ENCODE measurements at regions not wholly inside any gene's neighbourhood (a gene's known extent, or its start where the extent isn't known, plus 50 kb on each side); places are given as distances from the start of the nearest gene placed in this dataset.

DNA sequence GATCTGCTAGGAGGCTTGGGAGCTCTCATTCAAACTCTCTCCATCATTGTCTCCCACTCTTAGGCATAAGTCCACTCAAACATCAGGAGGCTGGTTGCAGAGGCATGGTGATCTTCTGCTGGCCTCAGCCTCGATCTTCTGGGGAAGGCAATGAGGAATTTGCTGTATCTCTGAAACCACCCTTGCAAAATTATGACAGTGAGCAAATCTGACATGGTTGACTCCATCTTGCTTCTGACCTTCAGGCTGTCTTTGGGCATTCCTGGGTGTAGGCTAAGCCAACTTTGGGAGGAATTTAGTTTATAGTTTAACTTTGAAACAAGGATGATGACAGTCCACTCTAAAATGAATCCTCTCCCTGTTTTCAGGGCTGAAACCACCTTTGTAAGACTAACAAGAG lies 84.1 kb upstream of the ABCC4 start:
- intact Hi-C loops (cut with DNase I): no loop called here
- Histone ChIP-seq H3K27me3 (ENCODE audit: control insufficient read depth in 1 of 2, insufficient read depth in 2 of 2, low read length in 1 of 2) (peaks cover 0 to 2% of the 10 kb centered on the region in 2 donors), H3K9me3 (ENCODE audit: control insufficient read depth, low read length) (no peaks in the 10 kb centered on the region), H3K27ac (ENCODE audit: low read depth in 1 of 2, low read length in 2 of 2) (no peak overlapping the region), H3K4me3 (ENCODE audit: low read length in 2 of 2) (no peak overlapping the region), H3K36me3 (ENCODE audit: control insufficient read depth in 1 of 2, insufficient read depth in 2 of 2, low read length in 1 of 2) (no peaks in the 10 kb centered on the region), H3K4me1 (ENCODE audit: control insufficient read depth in 1 of 2, insufficient read depth in 2 of 2, low read length in 2 of 2) (no peaks in the 10 kb centered on the region)
- ATAC-seq (ENCODE audit: low FRiP score) (no peak), DNase-seq (no peak)
- WGBS, 2 donors: 86 to 90% methylated on average over 1 of the region's 1 CpG

GRCh38 chr13:95385798-95386197 lies 84.5 kb upstream of the ABCC4 start:
- H3K4me3 ChIP-seq (ENCODE audit: low read length in 2 of 2): no peak overlapping the region
- ATAC-seq (ENCODE audit: low FRiP score): no peak

DNA sequence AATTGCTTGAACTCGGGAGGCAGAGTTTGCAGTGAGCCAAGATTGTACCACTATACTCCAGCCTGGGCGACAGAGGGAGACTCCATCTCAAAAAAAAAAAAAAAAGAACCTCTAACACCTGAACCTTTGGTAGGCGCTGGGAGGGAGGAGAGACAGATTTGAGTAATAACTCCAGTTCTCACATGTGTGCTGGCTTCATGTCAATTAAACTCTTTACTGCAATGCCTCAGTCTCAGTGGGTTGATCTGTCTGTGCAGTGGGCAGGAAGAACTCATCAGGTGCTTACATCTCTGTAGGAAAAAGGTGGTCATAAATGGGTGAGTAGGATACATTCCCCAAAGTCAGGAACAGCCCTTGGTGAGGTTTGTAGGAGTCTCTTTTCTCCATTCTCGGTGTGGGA lies 85.1 kb upstream of the ABCC4 start:
- no peaks in the 10 kb centered on the region for H3K9me3 ChIP-seq (ENCODE audit: control insufficient read depth, low read length)
- no peak for ATAC-seq (ENCODE audit: low FRiP score)
- H3K36me3 ChIP-seq (ENCODE audit: control insufficient read depth in 1 of 2, insufficient read depth in 2 of 2, low read length in 1 of 2): no peaks in the 10 kb centered on the region
- H3K4me1 ChIP-seq (ENCODE audit: control insufficient read depth in 1 of 2, insufficient read depth in 2 of 2, low read length in 2 of 2): no peaks in the 10 kb centered on the region
- H3K27ac ChIP-seq (ENCODE audit: low read depth in 1 of 2, low read length in 2 of 2): no peak overlapping the region
- intact Hi-C loops (cut with DNase I): no loop called here
- H3K4me3 ChIP-seq (ENCODE audit: low read length in 2 of 2): no peak overlapping the region
- peaks cover 0 to 2% of the 10 kb centered on the region in 2 donors for H3K27me3 ChIP-seq (ENCODE audit: control insufficient read depth in 1 of 2, insufficient read depth in 2 of 2, low read length in 1 of 2)
- 79 to 90% methylated on average over 4 of the region's 4 CpGs for WGBS, 2 donors
- DNase-seq: no peak

More at GRCh38 chr13:95385798-95386197, 84.5 kb upstream of the ABCC4 start:
- intact Hi-C loops (cut with DNase I): no loop called here
- Histone ChIP-seq H3K36me3 (ENCODE audit: control insufficient read depth in 1 of 2, insufficient read depth in 2 of 2, low read length in 1 of 2) (no peaks in the 10 kb centered on the region), H3K9me3 (ENCODE audit: control insufficient read depth, low read length) (no peaks in the 10 kb centered on the region), H3K27ac (ENCODE audit: low read depth in 1 of 2, low read length in 2 of 2) (no peak overlapping the region), H3K4me1 (ENCODE audit: control insufficient read depth in 1 of 2, insufficient read depth in 2 of 2, low read length in 2 of 2) (no peaks in the 10 kb centered on the region), H3K27me3 (ENCODE audit: control insufficient read depth in 1 of 2, insufficient read depth in 2 of 2, low read length in 1 of 2) (peaks cover 0 to 2% of the 10 kb centered on the region in 2 donors)
- 96 to 100% methylated on average over 1 of the region's 1 CpG for WGBS, 2 donors
- no peak for DNase-seq

DNA sequence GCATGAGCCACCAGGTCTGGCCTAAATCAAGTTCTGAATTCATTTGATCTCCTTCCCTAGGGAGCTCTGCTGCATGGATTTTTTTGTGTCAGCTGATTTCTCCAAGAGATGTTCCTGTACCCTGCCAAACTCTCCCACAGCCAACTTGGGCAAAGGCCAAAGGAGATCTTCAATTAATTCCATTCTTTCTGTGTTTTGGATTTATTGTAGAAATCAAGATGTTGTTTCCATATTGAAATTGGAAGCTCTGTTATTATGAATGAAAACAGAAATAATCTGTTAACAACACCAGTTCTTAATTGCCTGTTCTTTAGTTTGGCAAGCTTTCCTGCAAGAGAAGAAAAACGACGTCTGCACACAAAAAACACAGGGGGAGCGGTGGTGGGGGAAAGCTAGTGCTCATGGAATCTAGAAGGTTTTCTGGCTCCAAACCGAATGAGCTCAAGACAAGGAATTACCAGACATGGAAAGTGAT lies 86.5 kb upstream of the ABCC4 start:
- intact Hi-C loops (cut with DNase I): no loop called here

GRCh38 chr13:95388420-95389079 lies 87.3 kb upstream of the ABCC4 start:
- no peak overlapping the region for H3K4me3 ChIP-seq (ENCODE audit: low read length in 2 of 2)
- no peak for ATAC-seq (ENCODE audit: low FRiP score)
- H3K4me1 ChIP-seq (ENCODE audit: control insufficient read depth in 1 of 2, insufficient read depth in 2 of 2, low read length in 2 of 2): no peaks in the 10 kb centered on the region
- WGBS, 2 donors: 79 to 85% methylated on average over 2 of the region's 2 CpGs
- DNase-seq: no peak
- no peak overlapping the region for H3K27ac ChIP-seq (ENCODE audit: low read depth in 1 of 2, low read length in 2 of 2)
- intact Hi-C loops (cut with DNase I): no loop called here
- H3K36me3 ChIP-seq (ENCODE audit: control insufficient read depth in 1 of 2, insufficient read depth in 2 of 2, low read length in 1 of 2): no peaks in the 10 kb centered on the region
- H3K27me3 ChIP-seq (ENCODE audit: control insufficient read depth in 1 of 2, insufficient read depth in 2 of 2, low read length in 1 of 2): peaks cover 0 to 2% of the 10 kb centered on the region in 2 donors
- no peaks in the 10 kb centered on the region for H3K9me3 ChIP-seq (ENCODE audit: control insufficient read depth, low read length)

More for the DNA sequence above, 86.5 kb upstream of the ABCC4 start:
- H3K27me3 ChIP-seq (ENCODE audit: control insufficient read depth in 1 of 2, insufficient read depth in 2 of 2, low read length in 1 of 2): peaks cover 0 to 2% of the 10 kb centered on the region in 2 donors
- no peak overlapping the region for H3K27ac ChIP-seq (ENCODE audit: low read depth in 1 of 2, low read length in 2 of 2)
- no peaks in the 10 kb centered on the region for H3K4me1 ChIP-seq (ENCODE audit: control insufficient read depth in 1 of 2, insufficient read depth in 2 of 2, low read length in 2 of 2)
- H3K36me3 ChIP-seq (ENCODE audit: control insufficient read depth in 1 of 2, insufficient read depth in 2 of 2, low read length in 1 of 2): no peaks in the 10 kb centered on the region
- 2 to 3% methylated on average over 4 of the region's 4 CpGs for WGBS, 2 donors
- H3K9me3 ChIP-seq (ENCODE audit: control insufficient read depth, low read length): no peaks in the 10 kb centered on the region
- no peak for DNase-seq
- H3K4me3 ChIP-seq (ENCODE audit: low read length in 2 of 2): no peak overlapping the region
- ATAC-seq (ENCODE audit: low FRiP score): no peak

- no peaks in the 10 kb centered on the region for H3K36me3 ChIP-seq (ENCODE audit: control insufficient read depth in 1 of 2, insufficient read depth in 2 of 2, low read length in 1 of 2)
- H3K27ac ChIP-seq (ENCODE audit: low read depth in 1 of 2, low read length in 2 of 2): no peak overlapping the region
- DNase-seq (no peak), ATAC-seq (ENCODE audit: low FRiP score) (peak; percentile 61)
- H3K9me3 ChIP-seq (ENCODE audit: control insufficient read depth, low read length): no peaks in the 10 kb centered on the region
- H3K4me1 ChIP-seq (ENCODE audit: control insufficient read depth in 1 of 2, insufficient read depth in 2 of 2, low read length in 2 of 2): no peaks in the 10 kb centered on the region
- no peaks in the 10 kb centered on the region for H3K27me3 ChIP-seq (ENCODE audit: control insufficient read depth in 1 of 2, insufficient read depth in 2 of 2, low read length in 1 of 2)
- intact Hi-C loops (cut with DNase I): no loop called here
- no peak overlapping the region for H3K4me3 ChIP-seq (ENCODE audit: low read length in 2 of 2)
- 79% methylated on average over 2 of the region's 2 CpGs for WGBS, 2 donors
These were observed 90.1 kb upstream of the ABCC4 start for GRCh38 chr13:95391362-95391761.

- H3K4me1 ChIP-seq (ENCODE audit: control insufficient read depth in 1 of 2, insufficient read depth in 2 of 2, low read length in 2 of 2): no peaks in the 10 kb centered on the region
- DNase-seq (no peak), ATAC-seq (ENCODE audit: low FRiP score) (peak; percentile 36)
- WGBS, 2 donors: 92 to 97% methylated on average over 2 of the region's 2 CpGs
- no peak overlapping the region for H3K4me3 ChIP-seq (ENCODE audit: low read length in 2 of 2)
- no peaks in the 10 kb centered on the region for H3K36me3 ChIP-seq (ENCODE audit: control insufficient read depth in 1 of 2, insufficient read depth in 2 of 2, low read length in 1 of 2)
- intact Hi-C loops (cut with DNase I): no loop called here
- no peaks in the 10 kb centered on the region for H3K27me3 ChIP-seq (ENCODE audit: control insufficient read depth in 1 of 2, insufficient read depth in 2 of 2, low read length in 1 of 2)
- H3K27ac ChIP-seq (ENCODE audit: low read depth in 1 of 2, low read length in 2 of 2): no peak overlapping the region
- no peaks in the 10 kb centered on the region for H3K9me3 ChIP-seq (ENCODE audit: control insufficient read depth, low read length)
These were observed 90.5 kb upstream of the ABCC4 start for GRCh38 chr13:95391785-95392184.

DNA sequence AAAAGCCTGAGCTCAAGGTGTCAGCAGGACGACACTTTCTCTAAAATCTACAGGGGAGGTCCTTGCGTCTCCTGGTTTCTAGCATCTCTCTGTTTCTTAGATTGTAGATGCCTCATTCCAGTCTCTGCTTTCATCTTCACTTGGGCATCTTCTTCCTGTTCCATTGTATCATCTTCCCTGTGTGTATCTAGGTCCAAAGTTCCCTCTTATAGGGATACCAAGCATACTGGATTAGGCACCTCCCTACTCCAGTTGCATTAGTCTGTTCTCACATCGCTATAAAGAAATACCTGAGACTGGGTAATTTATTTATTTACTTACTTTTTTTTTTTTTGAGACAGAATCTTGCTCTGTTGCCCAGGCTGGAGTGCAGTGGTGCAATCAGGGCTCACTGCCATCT lies 91.3 kb upstream of the ABCC4 start:
- H3K4me3 ChIP-seq (ENCODE audit: low read length in 2 of 2): no peak overlapping the region
- H3K9me3 ChIP-seq (ENCODE audit: control insufficient read depth, low read length): peaks cover 2% of the 10 kb centered on the region
- intact Hi-C loops (cut with DNase I): no loop called here
- no peak for DNase-seq
- no peaks in the 10 kb centered on the region for H3K36me3 ChIP-seq (ENCODE audit: control insufficient read depth in 1 of 2, insufficient read depth in 2 of 2, low read length in 1 of 2)
- no peaks in the 10 kb centered on the region for H3K27me3 ChIP-seq (ENCODE audit: control insufficient read depth in 1 of 2, insufficient read depth in 2 of 2, low read length in 1 of 2)
- no peak for ATAC-seq (ENCODE audit: low FRiP score)
- WGBS, 2 donors: 93 to 95% methylated on average over 3 of the region's 3 CpGs
- no peak overlapping the region for H3K27ac ChIP-seq (ENCODE audit: low read depth in 1 of 2, low read length in 2 of 2)
- no peaks in the 10 kb centered on the region for H3K4me1 ChIP-seq (ENCODE audit: control insufficient read depth in 1 of 2, insufficient read depth in 2 of 2, low read length in 2 of 2)

DNA sequence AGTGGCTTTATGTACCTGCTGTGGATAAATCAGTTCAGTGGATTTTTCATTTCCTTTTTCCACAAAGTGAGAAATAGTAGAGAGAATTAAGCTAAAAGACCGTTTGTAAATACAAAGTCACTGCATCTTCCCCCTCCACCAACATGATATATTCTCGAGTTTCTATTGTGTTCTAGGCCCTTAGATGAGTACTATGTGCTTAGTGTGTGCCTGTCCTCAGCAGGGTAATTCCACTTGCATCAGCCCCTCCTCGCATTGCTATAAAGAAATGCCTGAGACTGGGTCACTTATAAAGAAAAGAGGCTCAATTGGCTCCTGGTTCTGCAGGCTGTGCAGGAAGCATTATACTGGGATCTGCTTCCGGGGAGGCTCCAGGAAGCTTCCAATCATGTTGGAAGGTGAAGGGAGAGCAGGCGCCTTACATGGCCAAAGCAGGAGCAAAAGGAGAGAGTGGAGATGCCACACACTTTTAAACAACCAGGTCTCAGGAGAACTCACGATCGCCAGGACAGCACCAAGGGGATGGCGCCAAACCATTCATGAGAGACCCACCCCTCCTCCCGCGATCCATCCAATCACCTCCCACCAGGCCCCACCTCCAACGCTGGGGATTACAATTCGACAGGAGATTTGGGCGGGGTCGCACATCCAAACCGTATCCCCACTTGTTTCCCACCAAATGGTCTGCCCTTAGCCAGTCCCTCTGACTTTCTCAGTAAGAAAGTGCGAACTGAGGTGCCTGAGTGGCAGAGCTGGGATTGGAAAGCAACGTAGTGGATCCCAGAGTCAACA lies 102.3 kb upstream of the ABCC4 start:
- Histone ChIP-seq H3K27ac (ENCODE audit: low read depth in 1 of 2, low read length in 2 of 2) (no peak overlapping the region), H3K4me1 (ENCODE audit: control insufficient read depth in 1 of 2, insufficient read depth in 2 of 2, low read length in 2 of 2) (no peaks in the 10 kb centered on the region), H3K4me3 (ENCODE audit: low read length in 2 of 2) (peak overlapping the region in 1 of 2 donors; percentile 29), H3K9me3 (ENCODE audit: control insufficient read depth, low read length) (no peaks in the 10 kb centered on the region), H3K27me3 (ENCODE audit: control insufficient read depth in 1 of 2, insufficient read depth in 2 of 2, low read length in 1 of 2) (no peaks in the 10 kb centered on the region), H3K36me3 (ENCODE audit: control insufficient read depth in 1 of 2, insufficient read depth in 2 of 2, low read length in 1 of 2) (no peaks in the 10 kb centered on the region)
- ATAC-seq (ENCODE audit: low FRiP score) (peak; percentile 49), DNase-seq (no peak)
- intact Hi-C loops (cut with DNase I): loop anchor here (1.0 to 2.0 kb wide), 2 partner anchors 213 kb away; no protein-coding TSS in a partner anchor
- 26 to 31% methylated on average over 17 of the region's 17 CpGs for WGBS, 2 donors

All from aorta (tissue), 5 donors.